Vagina (tissue), 2 donors: ENCODE measurements at regions not wholly inside any gene's neighbourhood (a gene's known extent, or its start where the extent isn't known, plus 50 kb on each side); places are given as distances from the start of the nearest gene placed in this dataset.

ENCODE experiments used
- POLR2AphosphoS5 ChIP-seq, 2 donors: sonication (generic); formaldehyde crosslinking; IDR thresholded peaks; one replicate each; pipeline ENCODE4 v1.9.0; 2017; ENCODE audit warnings: antibody characterized with exemption in 2 of 2, mild to moderate bottlenecking in 2 of 2, low read depth in 1 of 2; ENCODE audit not compliant: insufficient read depth in 1 of 2
- TF ChIP-seq, protein P1 (sequence below), 3 experiments: fragments of 450-650 bp in 2 of 3; fragments of 200-600 bp in 1 of 3; sonication (generic) in 1 of 3; IDR thresholded peaks; one replicate each; pipeline ENCODE4 v1.5.1; 2017 to 2019; ENCODE audit warnings: antibody characterized with exemption in 3 of 3, mild to moderate bottlenecking in 2 of 3, moderate library complexity in 2 of 3

- TF ChIP-seq POLR2AphosphoS5 (IDR thresholded peaks at IDR 0.05; ENCODE audit: insufficient read depth in 1 of 2, low read depth in 1 of 2) = no peak
- TF ChIP-seq, protein P1, sequence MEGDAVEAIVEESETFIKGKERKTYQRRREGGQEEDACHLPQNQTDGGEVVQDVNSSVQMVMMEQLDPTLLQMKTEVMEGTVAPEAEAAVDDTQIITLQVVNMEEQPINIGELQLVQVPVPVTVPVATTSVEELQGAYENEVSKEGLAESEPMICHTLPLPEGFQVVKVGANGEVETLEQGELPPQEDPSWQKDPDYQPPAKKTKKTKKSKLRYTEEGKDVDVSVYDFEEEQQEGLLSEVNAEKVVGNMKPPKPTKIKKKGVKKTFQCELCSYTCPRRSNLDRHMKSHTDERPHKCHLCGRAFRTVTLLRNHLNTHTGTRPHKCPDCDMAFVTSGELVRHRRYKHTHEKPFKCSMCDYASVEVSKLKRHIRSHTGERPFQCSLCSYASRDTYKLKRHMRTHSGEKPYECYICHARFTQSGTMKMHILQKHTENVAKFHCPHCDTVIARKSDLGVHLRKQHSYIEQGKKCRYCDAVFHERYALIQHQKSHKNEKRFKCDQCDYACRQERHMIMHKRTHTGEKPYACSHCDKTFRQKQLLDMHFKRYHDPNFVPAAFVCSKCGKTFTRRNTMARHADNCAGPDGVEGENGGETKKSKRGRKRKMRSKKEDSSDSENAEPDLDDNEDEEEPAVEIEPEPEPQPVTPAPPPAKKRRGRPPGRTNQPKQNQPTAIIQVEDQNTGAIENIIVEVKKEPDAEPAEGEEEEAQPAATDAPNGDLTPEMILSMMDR (IDR thresholded peaks at IDR 0.05) = no peak
These were observed 481.0 kb upstream of the PTGER4 start for GRCh38 chr5:40198736-40199135.
